Psoas muscle (tissue), 7 donors: ENCODE measurements at regions not wholly inside any gene's neighbourhood (a gene's known extent, or its start where the extent isn't known, plus 50 kb on each side); places are given as distances from the start of the nearest gene placed in this dataset.

Experiments used
- ATAC-seq, 4 donors: fragments of 200-7000 bp; cut with Tn5 transposase; one replicate each; pipeline ENCODE4 v1.9.1; 2020; ENCODE audit warnings: moderate library complexity in 3 of 4, mild to moderate bottlenecking in 2 of 4
- DNase-seq, 2 donors: peaks; one replicate each; pipeline ENCODE4 v3.0.0-alpha.2; 2020
- H3K27ac ChIP-seq: fragments of 200-600 bp; one replicate; pipeline ENCODE4 v1.8.0; 2022
- H3K27me3 ChIP-seq, 3 donors: fragments of 200-600 bp in 1 of 3; one replicate each; pipeline versions ENCODE4 v1.6.1 to v1.8.0; 2013 to 2022; ENCODE audit warnings: low read length in 2 of 3, mild to moderate bottlenecking in 2 of 3, moderate library complexity in 1 of 3; ENCODE audit not compliant: insufficient read depth in 3 of 3
- H3K36me3 ChIP-seq, 2 donors: fragments of 200-600 bp in 1 of 2; one replicate each; pipeline versions ENCODE4 v1.6.1 to v1.8.0; 2013 to 2022; ENCODE audit warnings: low read depth in 1 of 2, mild to moderate bottlenecking in 1 of 2, moderate library complexity in 1 of 2; ENCODE audit not compliant: insufficient read depth in 1 of 2
- H3K4me1 ChIP-seq: fragments of 200-600 bp; one replicate; pipeline ENCODE4 v1.8.0; 2022
- H3K4me3 ChIP-seq: fragments of 200-600 bp; one replicate; pipeline ENCODE4 v1.8.0; 2022; ENCODE audit warnings: mild to moderate bottlenecking
- H3K9me3 ChIP-seq: fragments of 200-600 bp; one replicate; pipeline ENCODE4 v1.8.0; 2022
- WGBS, 3 donors: extraction: QIAGEN DNeasy Blood & Tissue Kit; methylation state at CpG; one replicate each; pipeline versions ENCODE4 v1.1.6 to v1.1.7; 2013; 5-methylcytosine and 5-hydroxymethylcytosine counted together
- intact Hi-C, 2 donors: fragments of 100-400 bp; cut with DNase I; formaldehyde crosslinking; loops; one replicate each; pipeline versions ENCODE4 v1.11.0 to v1.14.2; 2022
- TF ChIP-seq, protein P1 (sequence below): fragments of 200-600 bp; IDR thresholded peaks from one replicate; pipeline ENCODE4 v1.8.0; 2022; ENCODE audit warnings: antibody characterized with exemption
- donor health status: healthy with polysubstance abuse.
- donor health status: DM: no; HTN: no; CAD: no; lungs with moderate emphysema.
- donor health status: Bipolar disorder and iron deficiency.
- donor health status: healthy.
- donor health status: DM: yes; HTN: yes; CAD: no.
- donor health status: DM: no; HTN: no; CAD: no.
- donor health status: DM: yes; HTN: yes; CAD: no.

DNA sequence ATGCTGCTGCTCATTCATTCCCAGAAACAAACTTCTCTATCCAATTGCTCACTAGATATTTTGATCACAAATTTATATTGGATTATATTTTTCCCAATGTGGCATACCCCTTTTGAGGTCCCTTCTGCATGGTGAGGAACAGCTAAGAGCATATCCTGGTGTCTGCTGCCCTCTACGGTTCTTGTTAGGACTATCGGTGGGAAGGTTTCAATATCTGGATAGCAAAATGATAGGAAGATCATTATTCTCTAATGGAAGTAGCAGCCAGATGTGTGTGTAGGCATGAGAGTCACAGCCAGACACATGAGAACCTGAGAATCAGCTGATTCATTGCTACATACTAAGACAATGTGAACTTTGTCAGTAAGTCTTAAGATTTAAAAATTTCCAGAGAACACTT is 1422.4 kb upstream of the MIR17HG start:
- Histone ChIP-seq H3K4me3 (no peak overlapping the region), H3K36me3 (no peaks in the 10 kb centered on the region), H3K9me3 (no peaks in the 10 kb centered on the region), H3K27me3 (no peaks in the 10 kb centered on the region), H3K4me1 (no peaks in the 10 kb centered on the region), H3K27ac (no peak overlapping the region)
- ATAC-seq = no peak
- TF ChIP-seq, protein P1, sequence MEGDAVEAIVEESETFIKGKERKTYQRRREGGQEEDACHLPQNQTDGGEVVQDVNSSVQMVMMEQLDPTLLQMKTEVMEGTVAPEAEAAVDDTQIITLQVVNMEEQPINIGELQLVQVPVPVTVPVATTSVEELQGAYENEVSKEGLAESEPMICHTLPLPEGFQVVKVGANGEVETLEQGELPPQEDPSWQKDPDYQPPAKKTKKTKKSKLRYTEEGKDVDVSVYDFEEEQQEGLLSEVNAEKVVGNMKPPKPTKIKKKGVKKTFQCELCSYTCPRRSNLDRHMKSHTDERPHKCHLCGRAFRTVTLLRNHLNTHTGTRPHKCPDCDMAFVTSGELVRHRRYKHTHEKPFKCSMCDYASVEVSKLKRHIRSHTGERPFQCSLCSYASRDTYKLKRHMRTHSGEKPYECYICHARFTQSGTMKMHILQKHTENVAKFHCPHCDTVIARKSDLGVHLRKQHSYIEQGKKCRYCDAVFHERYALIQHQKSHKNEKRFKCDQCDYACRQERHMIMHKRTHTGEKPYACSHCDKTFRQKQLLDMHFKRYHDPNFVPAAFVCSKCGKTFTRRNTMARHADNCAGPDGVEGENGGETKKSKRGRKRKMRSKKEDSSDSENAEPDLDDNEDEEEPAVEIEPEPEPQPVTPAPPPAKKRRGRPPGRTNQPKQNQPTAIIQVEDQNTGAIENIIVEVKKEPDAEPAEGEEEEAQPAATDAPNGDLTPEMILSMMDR = no peak
- DNase-seq = no peak
- intact Hi-C loops = no loop called here
- 47 to 65% (median 55%) methylated on average over 2 of the region's 2 CpGs for WGBS, 3 donors

DNA sequence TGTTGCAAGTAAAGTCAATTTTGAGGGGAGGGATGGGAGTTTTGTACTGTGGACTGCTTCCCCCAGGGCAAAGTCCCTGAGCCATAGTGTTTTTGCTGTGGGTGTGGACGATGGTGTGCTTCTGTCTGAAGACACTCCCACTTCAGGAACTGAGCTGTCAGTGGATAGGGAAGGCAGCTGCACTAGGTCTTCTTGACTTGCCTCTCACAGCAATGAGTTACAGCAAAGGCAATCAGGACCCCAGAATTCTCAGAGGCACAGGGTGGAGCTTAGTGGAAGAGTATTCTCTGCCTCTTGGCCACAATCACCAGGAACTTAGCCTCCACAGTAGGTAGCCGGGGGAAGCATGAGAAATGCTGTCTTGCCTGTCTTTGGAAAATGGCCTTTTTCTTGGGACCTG is 1416.6 kb upstream of the MIR17HG start:
- ATAC-seq = no peak

DNA sequence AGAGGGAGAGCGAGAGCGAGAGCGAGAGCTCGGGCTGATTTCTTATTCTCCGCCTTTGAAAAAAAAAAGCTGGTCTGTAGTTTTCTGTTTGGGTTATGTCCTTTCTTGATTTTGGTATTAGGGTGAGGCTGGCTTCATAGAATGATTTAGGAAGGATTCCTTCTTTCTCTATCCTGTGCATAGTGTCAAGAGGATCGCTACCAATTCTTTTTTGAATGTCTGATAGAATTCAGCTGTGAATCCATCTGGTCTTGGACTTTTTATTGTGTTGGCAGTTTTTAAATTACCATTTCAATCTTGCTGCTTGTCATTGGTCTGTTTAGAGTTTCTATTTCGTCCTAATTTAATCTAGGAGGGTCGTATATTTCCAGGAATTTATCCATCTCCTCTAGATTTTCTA is 1414.6 kb upstream of the MIR17HG start:
- Histone ChIP-seq H3K4me3 (no peak overlapping the region), H3K36me3 (no peaks in the 10 kb centered on the region), H3K27ac (no peak overlapping the region), H3K4me1 (no peaks in the 10 kb centered on the region), H3K27me3 (no peaks in the 10 kb centered on the region), H3K9me3 (no peaks in the 10 kb centered on the region)
- ATAC-seq (no peak), DNase-seq (no peak)
- TF ChIP-seq, protein P1 = no peak
- intact Hi-C loops = no loop called here
- 84 to 86% (median 85%) methylated on average over 8 of the region's 8 CpGs for WGBS, 3 donors

More for the DNA sequence above, 1416.6 kb upstream of the MIR17HG start:
- intact Hi-C loops = no loop called here
- no peaks in the 10 kb centered on the region for H3K36me3 ChIP-seq
- H3K27me3 ChIP-seq = no peaks in the 10 kb centered on the region
- no peaks in the 10 kb centered on the region for H3K4me1 ChIP-seq
- no peak overlapping the region for H3K4me3 ChIP-seq
- H3K27ac ChIP-seq = no peak overlapping the region
- 52 to 66% (median 57%) methylated on average over 2 of the region's 2 CpGs for WGBS, 3 donors
- TF ChIP-seq, protein P1 = no peak
- no peak for DNase-seq
- no peaks in the 10 kb centered on the region for H3K9me3 ChIP-seq

DNA sequence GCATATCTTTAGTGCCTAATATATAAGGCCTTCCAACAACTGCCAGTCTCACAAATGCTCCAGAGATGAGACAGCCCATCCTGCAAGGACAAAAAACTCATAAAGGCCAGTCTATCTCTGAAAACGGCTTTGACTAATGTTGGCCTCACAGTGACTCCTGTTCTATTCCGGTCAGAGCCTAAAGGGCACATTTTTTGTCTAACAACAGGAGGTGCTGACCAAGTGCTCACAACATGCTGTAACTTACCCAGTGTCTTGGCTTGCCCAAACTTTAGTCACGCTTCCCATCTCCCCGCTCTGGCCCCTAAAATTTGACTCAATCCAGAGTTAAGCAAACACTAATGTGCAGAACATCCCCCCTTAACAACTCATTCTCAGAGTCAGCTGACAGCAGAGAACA is 1411.2 kb upstream of the MIR17HG start:
- no peak for ATAC-seq
- Histone ChIP-seq H3K4me1 (no peaks in the 10 kb centered on the region), H3K9me3 (no peaks in the 10 kb centered on the region), H3K36me3 (no peaks in the 10 kb centered on the region), H3K27ac (no peak overlapping the region), H3K4me3 (no peak overlapping the region), H3K27me3 (no peaks in the 10 kb centered on the region)
- 62 to 79% (median 67%) methylated on average over 4 of the region's 4 CpGs for WGBS, 3 donors
- DNase-seq = no peak
- TF ChIP-seq, protein P1 = no peak
- intact Hi-C loops = no loop called here

DNA sequence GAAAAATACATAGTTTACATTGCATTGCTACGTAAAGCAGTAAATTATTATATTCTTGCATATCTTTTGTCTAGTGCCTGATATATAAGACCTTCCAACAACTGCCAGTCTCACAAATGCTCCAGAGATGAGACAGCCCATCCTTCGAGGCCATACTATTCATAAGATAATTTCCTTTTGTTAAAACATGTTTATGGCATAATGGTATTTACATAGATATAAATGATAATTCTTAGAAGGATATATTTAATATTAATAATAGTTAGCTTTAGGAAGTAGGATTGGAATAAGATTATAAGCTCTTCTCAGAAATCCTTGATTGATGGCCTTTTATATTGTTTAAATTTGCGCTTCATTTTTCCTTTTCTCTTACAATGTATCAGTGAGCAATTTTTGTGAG is 1410.1 kb upstream of the MIR17HG start:
- H3K27ac ChIP-seq = no peak overlapping the region
- H3K36me3 ChIP-seq = no peaks in the 10 kb centered on the region
- TF ChIP-seq, protein P1 = no peak
- no peaks in the 10 kb centered on the region for H3K4me1 ChIP-seq
- 90 to 93% (median 91%) methylated on average over 3 of the region's 3 CpGs for WGBS, 3 donors
- intact Hi-C loops = no loop called here
- no peaks in the 10 kb centered on the region for H3K27me3 ChIP-seq
- DNase-seq = no peak
- H3K9me3 ChIP-seq = no peaks in the 10 kb centered on the region
- no peak overlapping the region for H3K4me3 ChIP-seq
- no peak for ATAC-seq
